Stimulated activated CD4-positive, alpha-beta T cell treated with anti-CD3 and anti-CD28 coated beads, Interleukin-1b, Interleukin-23, amount 100 ng/mL, for 4 hours (primary cell): ENCODE measurements at regions not wholly inside any gene's neighbourhood (a gene's known extent, or its start where the extent isn't known, plus 50 kb on each side); places are given as distances from the start of the nearest gene placed in this dataset.

Experiments used
- DNase-seq, 2 donors: peaks; one replicate each; pipeline ENCODE4 v3.0.0-alpha.2; 2020; ENCODE audit warnings: low read depth in 2 of 2

DNA sequence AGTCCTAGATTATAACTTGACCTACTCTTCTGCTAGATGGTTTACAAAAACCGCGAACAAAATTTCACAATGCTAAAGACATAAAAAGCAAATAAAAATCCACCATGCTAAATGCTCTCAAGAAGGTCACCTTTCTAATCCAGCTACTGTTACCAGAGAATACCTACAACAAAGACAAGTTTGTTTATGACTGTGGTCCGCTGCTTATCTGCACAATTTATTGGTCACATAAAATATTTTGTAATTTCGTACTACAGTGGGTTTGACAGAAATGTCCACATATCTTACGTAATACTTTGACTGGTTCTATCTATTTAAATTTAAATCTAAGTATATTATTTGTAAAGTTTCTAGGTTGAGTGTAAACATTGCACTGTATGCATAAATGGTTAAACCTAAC lies 257.6 kb upstream of the ZNF608 start:
- no peak for DNase-seq

DNA sequence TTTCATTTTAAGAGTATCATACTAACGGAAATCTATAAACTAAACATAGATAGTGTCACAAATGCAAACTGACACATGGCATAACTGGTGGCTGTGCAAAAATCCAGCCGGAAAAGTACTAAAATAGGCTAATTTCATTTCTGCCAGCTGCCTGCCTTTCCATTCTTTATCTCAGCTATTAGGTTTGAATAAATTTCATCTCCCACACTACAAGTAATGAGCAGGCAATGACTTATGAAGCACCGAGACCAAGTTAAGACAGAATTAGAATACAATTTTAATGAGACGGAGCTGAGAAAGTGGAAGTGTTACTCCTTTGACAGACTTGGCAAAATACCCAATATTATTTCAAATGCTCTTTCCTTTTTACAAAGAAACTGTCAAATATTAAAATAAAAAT lies 258.8 kb upstream of the ZNF608 start:
- DNase-seq, result no peak

DNA sequence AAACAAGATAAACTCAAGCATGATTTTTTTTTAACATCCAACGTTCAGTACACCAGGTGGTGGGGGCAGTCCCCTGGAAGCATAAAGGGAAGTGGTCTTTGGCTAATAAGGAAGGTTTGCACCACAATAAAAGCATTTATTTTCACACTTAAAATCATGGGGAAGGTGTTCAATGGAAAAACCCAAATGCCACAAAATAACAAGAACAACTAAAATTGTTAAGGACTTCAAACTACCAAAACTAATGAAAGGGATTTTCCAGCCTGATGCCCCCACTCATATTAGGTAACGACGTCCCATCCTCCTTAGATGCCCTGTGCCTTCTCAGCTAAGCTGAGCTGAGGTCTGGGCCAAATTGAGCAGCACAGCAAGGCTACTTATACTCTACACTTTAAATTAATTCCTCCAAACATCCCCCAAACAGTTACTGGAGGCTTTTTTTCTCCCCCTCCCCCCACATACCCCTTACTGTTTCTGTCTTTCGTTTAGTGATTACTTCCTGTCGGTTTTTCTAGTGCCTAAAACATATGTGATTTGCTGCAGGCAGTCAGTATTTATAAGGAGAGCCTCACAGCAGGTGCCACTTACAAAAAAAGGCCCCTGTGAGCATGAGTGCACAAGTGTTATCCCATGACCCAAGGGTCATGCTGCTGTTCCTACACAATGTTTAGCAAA lies 259.7 kb upstream of the ZNF608 start:
- DNase-seq, result no peak

DNA sequence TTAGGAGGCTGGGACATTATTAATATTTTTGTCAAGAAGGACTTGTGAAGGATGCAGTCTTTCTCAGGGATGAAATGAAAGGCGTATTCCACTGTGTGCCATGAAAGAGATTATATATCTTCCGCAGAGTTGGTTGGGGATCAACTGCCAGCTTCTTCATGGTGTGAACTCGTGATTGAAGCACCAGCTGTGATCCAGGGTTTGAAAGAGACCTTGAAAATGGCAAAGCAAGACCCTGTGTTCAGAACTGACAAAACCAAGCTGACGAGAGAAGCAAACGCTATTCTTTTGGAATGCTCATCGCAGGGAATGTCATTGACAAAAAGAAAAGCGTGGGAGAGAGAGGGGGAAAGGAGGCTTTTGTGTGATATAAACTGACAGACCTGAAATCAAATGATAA lies 263.9 kb upstream of the ZNF608 start:
- no peak for DNase-seq

DNA sequence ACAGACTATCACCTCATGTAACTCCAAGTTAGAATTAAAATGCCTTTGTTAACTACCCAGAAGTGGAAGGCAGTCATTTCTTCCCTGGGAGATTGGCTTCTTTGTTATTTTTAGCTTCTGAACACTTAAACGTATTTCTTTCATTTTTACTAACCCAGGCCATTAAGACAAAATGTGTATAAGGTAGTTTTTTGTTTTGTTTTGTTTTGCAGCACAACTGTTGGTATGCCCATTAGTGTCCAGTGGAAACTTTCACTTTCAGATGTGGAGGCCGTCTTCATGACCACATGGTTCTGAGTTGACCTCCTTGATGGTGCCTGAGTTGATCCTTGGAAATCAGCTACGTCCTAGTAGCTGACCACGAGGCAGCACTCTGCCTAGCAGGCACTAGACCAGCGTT lies 264.6 kb upstream of the ZNF608 start:
- DNase-seq, result no peak

DNA sequence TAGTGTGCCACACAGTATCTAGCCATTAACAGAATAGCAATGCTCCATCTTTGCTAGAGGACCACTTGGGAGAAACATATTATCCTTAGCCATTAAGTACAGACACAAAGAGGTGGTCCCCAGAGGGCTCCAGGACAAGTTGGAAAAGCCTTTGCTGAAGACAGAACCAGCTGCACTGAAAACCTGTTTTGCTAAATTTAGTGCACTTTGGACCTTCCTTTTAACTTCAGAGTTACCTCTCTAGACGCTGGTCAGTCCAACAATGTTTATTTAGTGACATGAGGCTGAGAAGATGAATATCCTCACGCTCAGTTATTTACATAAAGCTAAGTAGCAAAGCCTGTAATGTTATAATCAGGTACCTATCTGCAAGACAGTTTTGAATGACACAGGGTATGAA lies 265.0 kb upstream of the ZNF608 start:
- DNase-seq, result no peak

DNA sequence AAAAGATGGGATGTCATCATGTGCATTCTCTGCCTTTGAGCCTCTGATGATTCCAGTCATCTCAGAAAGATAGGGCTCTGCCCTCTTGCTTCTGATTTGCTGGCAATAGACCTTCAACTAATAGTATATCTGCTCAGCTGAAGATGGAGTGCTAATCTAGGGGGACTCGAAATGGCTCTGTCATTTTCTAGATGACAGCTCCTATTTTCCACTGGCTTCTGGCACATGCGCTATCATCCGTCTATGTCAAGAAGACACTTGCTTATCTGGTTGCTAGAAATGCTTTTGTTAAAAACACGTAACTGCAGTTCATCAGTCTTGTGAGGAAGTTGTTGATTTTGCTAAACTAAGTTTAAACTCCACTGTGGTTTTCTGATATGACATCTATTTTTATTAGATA lies 265.5 kb upstream of the ZNF608 start:
- DNase-seq, result no peak

DNA sequence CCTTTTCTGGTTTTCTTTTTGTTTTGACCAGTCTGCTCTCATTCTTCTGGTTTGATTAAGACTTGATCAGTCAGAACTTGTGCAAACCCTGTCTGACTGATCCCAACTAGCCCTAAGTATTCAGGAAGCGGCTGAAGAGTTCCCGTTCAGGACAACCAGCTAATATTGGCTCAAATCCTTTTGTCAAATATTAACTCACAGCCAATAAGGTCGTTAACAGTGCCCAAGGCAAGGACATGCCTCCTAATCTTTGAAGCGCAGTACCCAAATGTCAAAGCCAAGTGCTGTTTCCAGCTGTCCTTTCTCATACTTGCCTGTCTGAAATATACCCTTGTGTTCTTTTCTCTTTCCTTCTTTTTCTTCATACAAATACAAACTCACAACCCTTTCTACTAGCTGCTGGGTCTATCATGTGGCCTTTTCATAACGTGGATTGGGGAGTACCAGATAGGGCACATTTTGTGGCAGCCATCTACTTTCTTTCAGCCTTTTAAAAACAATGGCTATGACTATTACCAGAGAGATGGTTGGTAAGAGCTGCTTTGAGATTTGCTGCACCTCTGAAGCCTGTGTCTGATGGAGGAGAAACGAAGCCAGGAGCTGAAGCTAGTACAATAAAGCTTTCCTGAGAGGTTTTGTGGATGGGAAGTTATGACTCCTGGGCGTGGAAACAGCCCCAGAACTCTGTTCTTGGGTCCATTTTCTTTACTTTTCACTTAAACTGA lies 266.4 kb upstream of the ZNF608 start:
- DNase-seq, result no peak

DNA sequence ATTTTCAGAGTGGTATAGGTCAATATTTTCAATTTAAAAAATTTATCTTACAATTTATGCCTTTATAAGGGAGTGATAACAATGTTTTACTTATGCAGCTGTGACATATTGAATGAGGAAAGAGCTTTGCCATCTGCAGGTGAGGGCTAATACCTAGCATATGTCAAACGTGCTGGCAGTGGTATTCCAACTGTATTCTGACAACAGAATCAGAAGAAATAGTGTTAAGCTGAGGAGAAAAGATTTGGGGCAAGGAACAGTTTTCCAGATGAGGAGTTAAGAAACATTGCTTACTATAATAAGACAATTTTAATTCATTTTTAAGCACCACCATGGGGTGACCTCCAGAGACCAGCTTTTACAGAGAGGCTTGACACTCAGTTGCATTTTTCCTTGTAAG lies 267.8 kb upstream of the ZNF608 start:
- DNase-seq, result no peak

DNA sequence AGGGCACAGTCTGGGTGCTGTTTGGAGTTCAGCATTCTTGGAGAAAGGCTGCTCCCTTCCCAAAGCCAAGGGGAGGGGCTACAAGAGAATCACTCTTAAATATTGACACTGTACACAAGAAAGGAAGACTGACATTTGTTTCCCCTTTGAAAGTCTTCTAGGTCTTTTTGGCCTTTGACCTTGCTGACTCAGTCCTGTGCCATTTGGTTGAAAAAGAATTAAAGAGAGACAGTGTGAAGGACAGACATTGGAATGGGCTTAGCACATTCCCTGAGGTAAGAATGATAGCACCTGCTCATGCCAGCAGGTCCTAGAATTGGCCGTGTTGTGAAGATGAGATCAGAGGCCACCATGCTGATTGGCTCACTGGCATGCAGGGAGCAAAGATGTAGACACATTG lies 271.4 kb upstream of the ZNF608 start:
- no peak for DNase-seq

DNA sequence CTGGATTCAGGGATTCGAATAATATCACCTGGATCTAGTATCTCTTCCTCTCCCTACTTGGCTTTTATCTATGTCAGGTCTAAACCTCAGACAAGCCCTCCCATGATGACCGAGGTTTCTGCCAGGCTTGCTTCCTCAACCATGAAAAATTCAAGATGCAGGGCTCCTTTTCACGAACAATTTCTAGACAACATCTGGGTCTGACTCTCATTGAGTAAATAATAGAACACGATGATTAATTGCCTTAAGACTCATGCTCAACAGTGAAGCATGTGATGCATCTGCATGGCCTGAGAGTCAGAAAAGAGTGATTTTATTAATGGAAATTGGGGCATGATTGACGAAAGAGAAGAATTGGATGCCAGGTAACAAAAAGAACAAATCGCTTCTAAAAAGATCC lies 277.2 kb upstream of the ZNF608 start:
- no peak for DNase-seq

DNA sequence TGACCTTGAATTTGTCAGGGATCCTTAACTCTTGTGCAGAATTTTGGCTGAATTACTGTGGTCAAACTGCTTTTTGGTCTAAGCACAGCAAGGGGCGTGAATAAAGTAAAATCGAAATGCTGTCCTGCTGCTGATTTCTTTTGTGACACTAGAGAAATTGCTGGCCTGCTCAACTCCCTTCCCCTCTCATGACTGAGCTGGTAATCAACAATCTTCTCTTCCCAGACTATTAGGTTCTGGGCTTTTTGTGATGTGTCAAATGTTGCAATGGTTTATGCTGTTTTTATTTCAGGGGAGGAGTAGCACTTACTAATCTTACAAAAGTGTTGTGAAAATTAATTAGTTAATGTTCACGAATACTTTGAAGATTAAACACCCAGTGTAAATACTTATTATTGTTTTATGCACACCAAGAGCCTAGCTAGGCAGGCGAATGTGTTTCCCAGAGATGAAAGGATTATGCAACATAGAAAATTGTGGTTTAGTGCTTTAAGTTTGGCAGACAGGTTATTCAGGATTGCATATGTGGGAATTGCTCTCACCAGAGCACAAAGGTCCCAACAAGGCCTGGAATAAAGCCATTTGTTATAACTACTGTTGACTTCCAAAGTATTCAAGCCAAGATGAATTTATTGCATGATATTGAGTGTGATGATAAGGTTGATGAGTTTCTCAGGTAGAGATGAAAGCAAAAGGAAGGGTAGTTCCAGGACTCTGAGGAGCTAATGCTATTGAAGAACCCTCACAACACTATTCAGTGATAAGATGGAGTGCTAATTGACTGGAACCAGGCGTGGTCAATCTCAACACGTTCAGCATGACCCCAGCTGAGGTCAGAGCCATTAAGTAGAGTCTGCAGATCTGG lies 280.7 kb upstream of the ZNF608 start:
- DNase-seq, result no peak

DNA sequence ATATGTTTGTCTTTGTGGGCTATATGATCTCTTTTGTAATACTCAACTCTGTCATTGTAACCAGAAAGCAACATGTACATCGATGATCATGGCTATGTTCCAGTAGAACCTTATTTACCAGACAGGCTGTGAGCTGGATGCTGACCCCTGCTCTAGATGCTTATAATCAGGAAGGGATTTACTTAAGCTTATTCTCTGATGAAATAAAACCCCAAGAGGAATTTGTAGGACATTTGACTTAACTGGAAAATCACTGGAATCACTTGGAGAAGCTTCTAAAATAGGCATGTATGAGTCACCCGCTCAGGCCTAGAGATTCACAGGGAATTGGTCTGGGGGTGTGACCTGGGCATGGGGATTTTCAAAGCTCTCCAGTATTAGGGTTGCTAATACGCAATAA lies 285.8 kb upstream of the ZNF608 start:
- DNase-seq, result no peak

DNA sequence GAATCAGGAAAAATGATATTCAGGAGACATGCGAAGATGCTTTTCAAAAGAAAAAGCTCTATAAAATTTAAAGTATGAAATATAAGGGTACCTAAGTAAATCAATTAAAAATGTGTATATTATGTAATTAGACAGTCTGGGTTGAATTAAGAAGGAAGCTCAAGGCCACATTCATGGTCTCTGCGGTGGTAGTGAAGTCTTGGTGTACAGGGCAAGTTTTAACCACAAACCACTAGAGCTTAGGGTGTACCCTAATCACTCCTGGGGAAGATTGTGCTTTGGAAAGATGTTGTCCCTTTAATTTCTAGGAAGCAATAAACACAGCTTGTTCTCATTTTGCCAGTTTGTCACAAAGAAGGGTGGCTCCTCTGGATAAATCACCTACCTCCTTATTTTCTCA lies 287.2 kb upstream of the ZNF608 start:
- no peak for DNase-seq

DNA sequence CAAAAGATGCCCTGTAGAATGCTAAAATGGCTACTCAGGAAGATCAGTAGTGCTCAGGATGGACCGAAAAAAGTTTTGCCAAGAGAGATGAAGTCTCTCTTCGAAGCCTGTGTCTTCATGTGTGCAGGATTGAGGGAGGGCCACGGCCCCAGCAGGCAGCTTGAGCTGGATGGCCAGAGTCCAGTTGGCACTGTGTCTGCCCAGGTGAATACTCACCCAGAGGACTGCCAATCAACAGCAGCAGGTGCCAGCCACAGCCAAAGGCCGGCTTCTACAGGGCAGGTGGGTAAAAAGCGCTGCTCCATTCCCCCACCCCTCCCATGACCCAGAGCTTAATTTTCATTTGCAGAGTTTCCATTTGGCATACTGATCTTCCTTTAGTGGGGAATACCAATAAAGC lies 287.9 kb upstream of the ZNF608 start:
- DNase-seq, result no peak

DNA sequence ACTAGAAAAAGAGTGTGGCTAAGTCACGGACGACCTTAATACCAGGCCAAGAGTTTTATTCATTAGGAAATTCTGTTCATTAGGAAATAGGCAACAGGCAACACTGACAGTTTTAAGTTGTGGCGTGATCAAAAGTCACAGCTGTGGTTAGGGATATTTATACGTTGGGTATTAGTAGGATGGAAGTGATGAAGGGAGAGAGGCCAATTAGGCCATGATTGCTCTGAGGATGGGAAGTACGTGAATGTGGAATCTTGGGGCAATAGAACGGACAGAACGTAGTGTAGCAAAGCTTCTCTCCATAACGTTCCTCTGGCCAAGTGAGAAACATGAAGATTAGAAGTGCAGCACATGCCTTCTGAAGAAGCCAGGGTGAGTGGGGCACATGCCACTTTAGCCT lies 290.1 kb upstream of the ZNF608 start:
- DNase-seq, result no peak

DNA sequence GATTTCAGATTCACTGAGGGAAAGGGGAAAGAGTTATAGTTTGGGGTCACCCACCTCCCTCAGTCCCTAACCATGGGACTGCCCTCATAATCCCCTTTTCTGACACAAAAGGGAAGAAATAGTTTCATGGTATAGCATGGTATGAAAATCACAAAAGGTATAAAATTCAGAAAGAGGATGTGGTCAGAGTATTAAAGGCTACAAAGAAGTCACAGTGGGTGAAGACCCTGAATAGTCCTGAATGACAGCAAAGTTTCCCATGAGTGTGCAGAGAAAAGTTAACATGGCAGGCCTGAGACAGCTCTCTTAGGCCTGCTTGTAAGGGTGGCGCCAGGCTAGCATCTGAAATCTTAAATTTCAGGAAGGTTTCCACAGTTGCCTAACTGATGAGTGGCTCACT lies 290.6 kb upstream of the ZNF608 start:
- no peak for DNase-seq

DNA sequence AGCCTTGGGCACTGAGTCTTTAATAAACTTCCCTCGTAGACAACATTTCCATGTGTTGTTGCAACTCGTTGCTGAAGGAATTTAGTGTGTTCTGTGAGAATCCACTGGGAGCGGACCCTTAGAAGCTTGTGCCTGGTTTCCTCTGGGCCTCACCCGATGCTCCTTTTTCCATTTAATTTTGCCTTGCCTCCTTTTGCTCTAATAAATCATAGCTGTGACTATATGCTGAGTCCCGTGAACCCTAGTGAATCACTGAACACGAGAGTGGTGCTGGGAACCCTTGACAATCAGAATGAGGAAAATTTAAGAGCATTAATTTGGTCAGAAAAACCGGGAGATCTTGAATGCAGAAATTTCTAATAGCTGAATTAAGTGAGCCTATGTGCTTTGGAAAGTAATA lies 291.1 kb upstream of the ZNF608 start:
- no peak for DNase-seq

DNA sequence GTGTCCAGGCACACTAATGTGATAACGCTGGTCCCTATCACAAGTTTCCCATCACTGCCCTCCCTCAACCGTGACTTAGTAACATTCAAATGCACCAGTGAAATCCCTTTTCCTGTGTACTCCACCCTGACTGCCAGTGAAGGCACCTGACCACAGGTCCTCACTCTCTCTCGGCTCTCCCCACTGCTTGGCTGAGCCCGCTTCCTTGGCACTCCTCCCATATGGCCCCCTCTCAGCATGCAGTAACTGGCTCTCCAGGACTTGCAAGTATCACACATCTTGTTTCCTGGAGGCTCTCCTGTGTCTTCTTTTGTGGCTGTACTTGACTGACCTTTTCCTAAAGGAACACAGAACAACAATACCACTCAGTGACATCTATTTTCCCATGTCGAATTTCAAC lies 292.0 kb upstream of the ZNF608 start:
- no peak for DNase-seq

DNA sequence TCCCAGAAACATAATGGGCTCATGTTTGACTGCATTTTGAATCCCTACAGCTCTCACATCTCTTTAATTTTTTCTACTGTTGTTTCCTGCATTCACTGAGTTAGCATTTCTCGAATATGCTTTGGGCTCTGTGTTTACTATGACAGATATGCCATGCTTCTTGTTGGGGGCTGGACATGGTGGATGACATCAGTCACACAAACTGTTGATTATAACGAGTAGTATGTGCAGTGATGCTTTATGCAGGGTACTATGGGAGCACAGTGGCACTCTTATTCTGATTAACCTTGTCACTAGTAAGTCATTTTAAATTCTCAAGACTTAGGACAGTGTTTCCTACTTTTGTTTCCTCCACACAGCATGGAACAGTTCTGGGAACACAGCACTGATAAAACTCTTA lies 295.4 kb upstream of the ZNF608 start:
- no peak for DNase-seq

DNA sequence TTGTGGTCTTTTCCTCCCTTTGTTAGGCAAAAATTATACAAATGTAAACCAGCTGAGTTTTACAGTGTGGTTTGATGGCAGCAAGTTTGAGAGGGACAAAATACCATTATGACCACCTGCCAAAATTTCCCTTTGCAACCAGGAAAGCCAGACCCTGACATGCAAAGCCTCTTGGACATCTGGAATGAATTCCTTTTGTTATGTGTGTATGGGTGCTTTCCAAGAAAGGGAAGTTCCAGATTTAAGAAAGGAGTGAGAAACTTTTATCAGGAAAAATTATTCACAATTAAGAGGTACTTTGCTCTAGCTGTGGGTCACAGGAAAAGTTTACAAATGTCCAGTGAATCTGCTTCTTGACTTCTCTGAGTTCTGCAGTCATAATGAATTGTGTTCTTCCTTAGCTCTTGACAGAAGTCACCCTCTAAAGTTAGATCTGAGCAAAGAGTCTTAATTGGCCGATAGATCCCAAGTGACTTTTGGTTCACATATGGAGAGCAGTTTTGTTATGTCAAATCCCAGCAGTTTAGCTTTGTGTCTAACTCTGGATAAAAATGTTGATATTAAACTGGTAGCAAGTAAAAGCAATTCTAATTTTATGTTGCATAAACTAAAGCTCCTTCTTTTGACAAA lies 295.9 kb upstream of the ZNF608 start:
- no peak for DNase-seq

DNA sequence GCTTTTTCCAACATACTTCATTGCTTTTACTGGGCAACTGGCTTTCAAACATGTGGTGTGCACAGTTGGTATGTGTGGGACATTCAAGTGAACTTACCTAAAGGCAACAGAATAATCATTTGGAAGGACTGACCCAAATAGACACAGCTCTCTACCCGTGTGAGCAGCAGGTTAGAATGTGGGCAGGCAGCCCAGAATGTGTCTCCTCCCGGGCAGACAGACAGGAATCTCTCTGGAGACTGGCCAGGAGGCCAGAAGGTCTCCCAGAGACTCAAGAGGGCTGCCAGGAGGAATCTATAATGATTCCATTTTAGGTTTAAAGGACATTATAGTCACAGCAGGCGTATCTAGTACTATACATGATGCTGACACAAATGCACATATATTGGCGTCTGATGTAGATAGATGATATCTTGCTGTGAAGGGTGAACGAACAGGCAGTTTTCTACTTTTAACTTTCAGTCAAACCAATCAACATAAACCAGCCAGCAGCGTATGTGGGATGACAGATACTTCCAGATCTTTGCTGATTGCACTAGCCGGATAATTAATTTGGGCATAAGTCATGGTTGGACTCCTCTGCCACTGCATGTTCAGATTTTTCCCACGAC lies 297.4 kb upstream of the ZNF608 start:
- no peak for DNase-seq
